Activated naive CD8-positive, alpha-beta T cell (primary cell): ENCODE measurements at regions not wholly inside any gene's neighbourhood (a gene's known extent, or its start where the extent isn't known, plus 50 kb on each side); places are given as distances from the start of the nearest gene placed in this dataset.

ENCODE experiments used
- H3K27ac Mint-ChIP-seq: one replicate; pipeline ENCODE4 v1.8.0; 2021; ENCODE audit warnings: mixed read lengths
- H3K27me3 Mint-ChIP-seq: one replicate; pipeline ENCODE4 v1.8.0; 2021; ENCODE audit warnings: mixed read lengths
- H3K36me3 Mint-ChIP-seq: one replicate; pipeline ENCODE4 v1.8.0; 2021; ENCODE audit warnings: mixed read lengths
- H3K4me1 Mint-ChIP-seq: one replicate; pipeline ENCODE4 v1.8.0; 2021; ENCODE audit warnings: low read depth, mixed read lengths
- H3K4me3 Mint-ChIP-seq: one replicate; pipeline ENCODE4 v1.8.0; 2021; ENCODE audit warnings: mild to moderate bottlenecking, mixed read lengths
- H3K9me3 Mint-ChIP-seq: one replicate; pipeline ENCODE4 v1.8.0; 2021; ENCODE audit warnings: low read depth, mixed read lengths

DNA sequence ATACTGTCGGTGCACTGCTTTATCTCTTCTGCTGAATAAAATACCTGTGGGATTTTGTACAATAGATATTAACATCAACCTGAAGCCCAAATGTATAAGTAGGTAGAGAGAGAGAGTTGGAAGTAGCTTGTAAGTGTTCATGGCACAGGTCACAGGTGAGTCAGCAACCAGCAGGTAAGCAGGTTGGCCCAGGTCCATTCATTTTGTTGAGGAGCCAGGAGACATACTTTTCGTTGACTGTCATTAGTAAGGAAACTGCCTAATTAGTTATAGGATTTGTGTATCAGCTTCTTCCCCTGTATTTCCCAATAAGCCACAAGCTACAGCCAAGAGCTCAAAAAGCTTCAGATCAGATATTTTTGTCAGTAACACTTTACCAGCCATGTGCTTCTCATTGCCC, 650.8 kb downstream of the IRX1 start:
- H3K36me3 Mint-ChIP-seq = no peaks in the 10 kb centered on the region
- no peaks in the 10 kb centered on the region for H3K27me3 Mint-ChIP-seq
- no peak overlapping the region for H3K4me3 Mint-ChIP-seq
- H3K9me3 Mint-ChIP-seq = no peaks in the 10 kb centered on the region
- no peaks in the 10 kb centered on the region for H3K4me1 Mint-ChIP-seq
- no peak overlapping the region for H3K27ac Mint-ChIP-seq

DNA sequence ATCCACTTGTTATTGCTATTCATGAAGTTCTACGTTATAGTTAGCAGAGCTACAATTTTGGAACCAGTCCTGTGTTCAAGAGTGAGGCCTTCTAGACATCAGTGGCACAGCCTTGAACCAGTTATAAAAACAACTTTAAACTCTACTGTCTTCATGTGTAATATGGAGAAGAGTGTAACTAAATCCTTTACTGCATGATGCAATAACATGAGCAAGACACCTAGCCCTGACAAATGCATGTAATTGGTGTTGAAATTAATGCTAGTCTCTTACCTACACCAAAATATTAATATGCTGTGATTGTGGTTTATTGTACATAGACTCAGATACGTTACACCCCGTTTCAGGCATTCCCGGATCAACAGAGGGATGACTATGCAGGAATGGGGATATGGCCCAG, 654.6 kb downstream of the IRX1 start:
- Mint-ChIP-seq H3K27me3 (no peaks in the 10 kb centered on the region), H3K36me3 (no peaks in the 10 kb centered on the region), H3K4me1 (no peaks in the 10 kb centered on the region), H3K9me3 (peaks cover 3% of the 10 kb centered on the region), H3K27ac (no peak overlapping the region), H3K4me3 (no peak overlapping the region)

DNA sequence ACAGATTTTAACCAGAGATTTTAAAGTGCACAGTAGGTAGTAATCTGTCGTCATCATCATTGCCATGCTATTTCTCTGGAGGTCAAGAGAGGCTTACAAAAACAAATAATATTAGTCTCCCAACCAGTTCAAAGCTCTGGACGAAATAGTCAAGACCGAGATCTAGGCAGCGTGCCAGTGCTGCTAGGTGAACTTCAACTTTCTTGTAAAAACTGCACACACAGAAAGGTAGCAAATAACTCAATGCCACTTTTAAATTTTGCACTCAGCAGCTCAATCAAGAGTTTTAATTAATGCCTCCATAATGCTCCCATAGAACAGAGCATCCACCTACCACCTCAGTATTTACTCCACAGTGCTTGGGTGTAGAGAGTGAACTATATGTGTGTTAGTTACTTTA, 656.8 kb downstream of the IRX1 start:
- Mint-ChIP-seq H3K27ac (no peak overlapping the region), H3K4me1 (no peaks in the 10 kb centered on the region), H3K27me3 (no peaks in the 10 kb centered on the region), H3K4me3 (no peak overlapping the region), H3K36me3 (no peaks in the 10 kb centered on the region), H3K9me3 (peaks cover 3% of the 10 kb centered on the region)

- no peaks in the 10 kb centered on the region for H3K36me3 Mint-ChIP-seq
- no peaks in the 10 kb centered on the region for H3K27me3 Mint-ChIP-seq
- no peaks in the 10 kb centered on the region for H3K4me1 Mint-ChIP-seq
- H3K27ac Mint-ChIP-seq = no peak overlapping the region
- H3K4me3 Mint-ChIP-seq = no peak overlapping the region
- H3K9me3 Mint-ChIP-seq = peaks cover 3% of the 10 kb centered on the region
Measured at GRCh38 chr5:4254736-4255135, 659.1 kb downstream of the IRX1 start.

GRCh38 chr5:4255441-4255840, 659.8 kb downstream of the IRX1 start:
- Mint-ChIP-seq H3K27ac (no peak overlapping the region), H3K4me3 (no peak overlapping the region), H3K4me1 (no peaks in the 10 kb centered on the region)

DNA sequence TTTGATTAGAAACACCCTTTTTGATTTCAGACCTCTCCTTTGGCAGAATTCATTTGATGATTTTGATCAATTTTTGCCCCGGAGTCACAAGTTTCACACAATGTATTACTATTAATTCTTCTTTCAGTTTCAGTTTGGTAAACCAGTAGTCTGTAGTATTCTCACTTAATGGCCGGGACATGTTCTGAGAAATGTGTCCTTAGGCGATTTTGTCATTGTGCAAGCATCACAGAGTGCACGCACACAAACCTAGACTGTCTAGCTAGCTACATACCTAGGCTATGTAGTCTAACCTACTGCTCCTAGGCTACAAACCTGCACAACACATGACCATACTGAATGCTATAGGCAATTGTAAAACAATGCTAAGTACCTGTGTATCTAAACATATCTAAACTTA, 662.5 kb downstream of the IRX1 start:
- Mint-ChIP-seq H3K9me3 (peaks cover 3% of the 10 kb centered on the region), H3K4me1 (no peaks in the 10 kb centered on the region), H3K4me3 (no peak overlapping the region), H3K27ac (no peak overlapping the region), H3K27me3 (no peaks in the 10 kb centered on the region), H3K36me3 (no peaks in the 10 kb centered on the region)

More at GRCh38 chr5:4255441-4255840, 659.8 kb downstream of the IRX1 start:
- Mint-ChIP-seq H3K36me3 (no peaks in the 10 kb centered on the region), H3K9me3 (peaks cover 3% of the 10 kb centered on the region), H3K27me3 (no peaks in the 10 kb centered on the region)

DNA sequence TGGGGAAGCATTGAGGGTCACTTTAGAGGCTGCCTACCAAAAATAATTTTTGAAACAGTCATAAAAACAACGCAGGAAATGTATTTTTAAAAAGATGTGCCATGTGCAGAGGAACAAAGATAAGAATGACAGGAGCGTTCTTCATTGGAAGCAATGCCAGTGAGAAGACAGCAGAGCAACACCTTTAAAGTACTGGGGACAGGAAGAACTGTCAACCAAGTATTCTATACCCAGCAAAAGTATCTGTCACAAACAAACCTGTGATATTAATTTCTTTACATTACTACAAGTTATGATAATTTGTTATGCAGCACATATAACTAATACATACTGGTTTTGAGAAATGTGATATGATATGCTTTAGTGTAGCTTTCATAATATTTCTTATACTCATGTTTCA, 675.6 kb downstream of the IRX1 start:
- no peaks in the 10 kb centered on the region for H3K36me3 Mint-ChIP-seq
- no peaks in the 10 kb centered on the region for H3K4me1 Mint-ChIP-seq
- no peak overlapping the region for H3K4me3 Mint-ChIP-seq
- H3K27ac Mint-ChIP-seq = no peak overlapping the region
- no peaks in the 10 kb centered on the region for H3K27me3 Mint-ChIP-seq
- peaks cover 7% of the 10 kb centered on the region for H3K9me3 Mint-ChIP-seq

- Mint-ChIP-seq H3K9me3 (peaks cover 4% of the 10 kb centered on the region), H3K27ac (no peak overlapping the region)
Measured at GRCh38 chr5:4275232-4275631, 679.6 kb downstream of the IRX1 start.

DNA sequence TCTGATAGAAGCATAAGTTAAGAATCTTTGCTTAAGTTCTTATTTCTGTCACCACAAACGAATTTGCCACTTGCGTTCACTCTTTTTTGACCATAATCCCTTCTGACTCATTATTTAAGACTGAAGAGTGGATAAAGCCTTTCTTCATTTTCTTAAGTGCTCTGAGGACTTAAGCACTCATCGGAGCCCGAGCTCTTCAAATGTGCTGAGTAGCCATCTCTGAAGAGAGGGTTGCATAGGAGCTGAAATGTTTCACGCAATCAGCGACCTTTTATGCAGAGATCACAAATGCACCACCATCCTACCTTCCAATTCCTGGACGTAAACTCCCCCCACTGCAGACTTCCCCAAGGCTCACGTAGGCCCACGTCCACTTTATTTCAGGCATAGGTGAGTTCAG, 699.2 kb downstream of the IRX1 start:
- H3K36me3 Mint-ChIP-seq = no peaks in the 10 kb centered on the region
- no peaks in the 10 kb centered on the region for H3K27me3 Mint-ChIP-seq
- no peaks in the 10 kb centered on the region for H3K4me1 Mint-ChIP-seq
- H3K27ac Mint-ChIP-seq = no peak overlapping the region
- no peak overlapping the region for H3K4me3 Mint-ChIP-seq
- no peaks in the 10 kb centered on the region for H3K9me3 Mint-ChIP-seq

More at GRCh38 chr5:4275232-4275631, 679.6 kb downstream of the IRX1 start:
- H3K4me1 Mint-ChIP-seq = no peaks in the 10 kb centered on the region
- H3K27me3 Mint-ChIP-seq = no peaks in the 10 kb centered on the region
- H3K36me3 Mint-ChIP-seq = no peaks in the 10 kb centered on the region
- H3K4me3 Mint-ChIP-seq = no peak overlapping the region

GRCh38 chr5:4295663-4296339, 700.2 kb downstream of the IRX1 start:
- Mint-ChIP-seq H3K27me3 (no peaks in the 10 kb centered on the region), H3K36me3 (no peaks in the 10 kb centered on the region), H3K9me3 (no peaks in the 10 kb centered on the region), H3K4me3 (no peak overlapping the region), H3K27ac (no peak overlapping the region), H3K4me1 (no peaks in the 10 kb centered on the region)

DNA sequence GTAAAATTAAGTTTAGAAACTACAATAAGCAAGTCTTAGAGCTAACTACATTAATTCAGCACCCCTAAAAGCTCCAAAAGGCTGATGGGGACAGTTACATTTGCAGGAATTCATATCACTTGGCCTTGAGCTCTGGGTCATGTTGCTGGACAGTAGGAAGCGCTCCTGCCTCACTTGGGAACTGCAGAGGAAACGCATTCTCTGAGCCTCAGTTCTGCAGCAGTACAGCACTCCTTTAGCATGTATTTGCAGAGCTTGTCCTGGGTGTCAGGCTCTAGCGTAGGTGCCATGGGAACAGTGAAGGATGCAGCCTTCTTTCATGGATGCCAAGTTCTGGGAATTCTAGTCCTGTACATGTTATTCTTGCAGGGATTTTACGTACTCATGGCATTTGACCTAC, 710.4 kb downstream of the IRX1 start:
- Mint-ChIP-seq H3K4me3 (no peak overlapping the region), H3K27me3 (no peaks in the 10 kb centered on the region), H3K27ac (no peak overlapping the region), H3K9me3 (no peaks in the 10 kb centered on the region), H3K36me3 (no peaks in the 10 kb centered on the region), H3K4me1 (no peaks in the 10 kb centered on the region)

GRCh38 chr5:4309026-4309425, 713.4 kb downstream of the IRX1 start:
- no peak overlapping the region for H3K4me3 Mint-ChIP-seq

GRCh38 chr5:4313138-4313537, 717.5 kb downstream of the IRX1 start:
- Mint-ChIP-seq H3K27ac (no peak overlapping the region), H3K36me3 (no peaks in the 10 kb centered on the region), H3K4me3 (no peak overlapping the region), H3K4me1 (no peaks in the 10 kb centered on the region), H3K27me3 (no peaks in the 10 kb centered on the region), H3K9me3 (peaks cover 3% of the 10 kb centered on the region)

More at GRCh38 chr5:4309026-4309425, 713.4 kb downstream of the IRX1 start:
- H3K27me3 Mint-ChIP-seq = no peaks in the 10 kb centered on the region
- no peaks in the 10 kb centered on the region for H3K36me3 Mint-ChIP-seq
- no peak overlapping the region for H3K27ac Mint-ChIP-seq
- H3K4me1 Mint-ChIP-seq = no peaks in the 10 kb centered on the region
- H3K9me3 Mint-ChIP-seq = peaks cover 3% of the 10 kb centered on the region

DNA sequence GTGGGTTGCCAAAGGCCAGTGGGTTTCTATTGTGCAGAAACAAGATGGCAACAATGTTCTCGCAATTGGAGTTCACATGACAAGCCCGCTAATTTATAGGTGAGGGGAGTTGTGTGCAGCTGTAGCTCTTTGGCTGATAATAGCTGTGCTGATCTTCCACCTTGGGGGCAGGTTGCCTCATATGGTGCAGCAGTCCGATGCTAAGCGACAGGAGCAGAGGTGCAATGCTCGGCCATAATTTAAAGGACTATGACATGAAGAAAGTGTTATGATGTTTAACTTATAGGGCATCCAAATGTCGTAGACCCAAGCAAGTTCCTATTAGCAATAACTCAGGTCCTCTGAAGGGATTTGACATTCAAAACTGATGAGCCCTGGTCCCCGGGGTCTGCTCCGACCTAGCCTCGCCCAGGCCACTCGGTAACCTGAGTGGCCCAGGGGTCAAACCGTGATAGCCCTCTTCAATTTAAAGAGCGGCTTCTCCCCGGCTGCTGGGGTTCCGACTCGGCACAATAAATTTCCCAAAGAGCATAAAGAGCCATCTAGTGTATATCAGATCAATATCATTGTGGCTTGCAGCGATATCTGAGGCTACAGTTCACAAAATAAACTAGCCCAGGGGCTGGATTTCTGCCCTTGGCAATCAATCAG, 724.0 kb downstream of the IRX1 start:
- Mint-ChIP-seq H3K4me1 (no peaks in the 10 kb centered on the region), H3K9me3 (peaks cover 4% of the 10 kb centered on the region), H3K27me3 (no peaks in the 10 kb centered on the region), H3K4me3 (no peak overlapping the region), H3K27ac (no peak overlapping the region), H3K36me3 (no peaks in the 10 kb centered on the region)

GRCh38 chr5:4330327-4330726, 734.7 kb downstream of the IRX1 start:
- Mint-ChIP-seq H3K36me3 (no peaks in the 10 kb centered on the region), H3K27me3 (no peaks in the 10 kb centered on the region)

DNA sequence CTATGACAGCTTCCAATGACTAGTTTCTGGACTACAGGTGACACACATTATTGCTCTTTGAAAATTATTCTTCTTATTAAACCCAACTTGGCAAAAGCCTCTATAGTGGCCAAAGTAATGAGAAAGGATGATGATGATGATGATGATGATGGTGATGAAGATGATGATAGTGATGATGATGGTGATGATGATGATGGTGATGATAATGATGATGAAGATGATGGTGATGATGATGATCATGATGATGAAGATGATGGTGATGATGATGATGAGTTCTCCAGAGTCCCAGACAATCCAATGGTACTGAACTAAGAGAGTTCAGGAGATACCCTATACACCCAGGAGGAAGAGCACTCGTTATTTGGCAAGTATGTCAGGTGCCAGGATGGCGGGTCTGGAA, 739.4 kb downstream of the IRX1 start:
- Mint-ChIP-seq H3K4me1 (no peaks in the 10 kb centered on the region), H3K36me3 (no peaks in the 10 kb centered on the region), H3K27ac (no peak overlapping the region), H3K9me3 (no peaks in the 10 kb centered on the region), H3K4me3 (no peak overlapping the region), H3K27me3 (no peaks in the 10 kb centered on the region)

More at GRCh38 chr5:4330327-4330726, 734.7 kb downstream of the IRX1 start:
- Mint-ChIP-seq H3K9me3 (peaks cover 4% of the 10 kb centered on the region), H3K4me1 (no peaks in the 10 kb centered on the region), H3K4me3 (no peak overlapping the region), H3K27ac (no peak overlapping the region)
